ENCODE measurements at regions not wholly inside any gene's neighbourhood (a gene's known extent, or its start where the extent isn't known, plus 50 kb on each side); places are given as distances from the start of the nearest gene placed in this dataset.

DNA sequence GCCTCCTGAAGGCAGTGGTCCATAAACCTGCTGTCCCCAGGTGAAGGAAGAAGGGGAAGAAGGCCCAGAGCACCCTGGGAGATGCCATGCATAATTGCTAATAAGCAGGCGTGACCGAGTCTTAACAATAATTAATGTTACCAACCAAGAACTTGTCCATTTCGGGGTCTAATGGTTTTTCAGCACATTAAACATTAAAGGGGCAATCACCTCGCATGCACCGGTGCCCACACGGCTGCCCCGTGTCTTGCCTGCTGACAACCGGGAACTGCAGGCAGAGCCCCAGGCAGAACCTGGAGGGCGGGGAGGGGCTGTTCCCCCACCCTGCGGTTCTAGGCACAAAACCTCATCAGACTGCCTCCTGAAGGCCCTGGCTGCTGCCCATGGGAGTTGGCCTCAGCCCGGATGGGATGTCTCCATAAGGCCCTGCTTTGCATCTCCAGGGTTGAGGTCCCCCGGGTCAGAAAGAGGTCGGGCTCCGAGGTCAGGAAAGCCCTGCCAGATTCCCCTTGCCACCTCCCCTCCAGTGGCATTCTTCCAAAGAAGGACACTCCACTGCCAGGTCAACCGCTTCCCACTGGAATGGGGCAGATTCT lies 169.0 kb downstream of the BUD13 start:
- no peak overlapping the region for H3K4me3 ChIP-seq (ENCODE audit: low read depth, low read length)
- TF ChIP-seq, protein P1, sequence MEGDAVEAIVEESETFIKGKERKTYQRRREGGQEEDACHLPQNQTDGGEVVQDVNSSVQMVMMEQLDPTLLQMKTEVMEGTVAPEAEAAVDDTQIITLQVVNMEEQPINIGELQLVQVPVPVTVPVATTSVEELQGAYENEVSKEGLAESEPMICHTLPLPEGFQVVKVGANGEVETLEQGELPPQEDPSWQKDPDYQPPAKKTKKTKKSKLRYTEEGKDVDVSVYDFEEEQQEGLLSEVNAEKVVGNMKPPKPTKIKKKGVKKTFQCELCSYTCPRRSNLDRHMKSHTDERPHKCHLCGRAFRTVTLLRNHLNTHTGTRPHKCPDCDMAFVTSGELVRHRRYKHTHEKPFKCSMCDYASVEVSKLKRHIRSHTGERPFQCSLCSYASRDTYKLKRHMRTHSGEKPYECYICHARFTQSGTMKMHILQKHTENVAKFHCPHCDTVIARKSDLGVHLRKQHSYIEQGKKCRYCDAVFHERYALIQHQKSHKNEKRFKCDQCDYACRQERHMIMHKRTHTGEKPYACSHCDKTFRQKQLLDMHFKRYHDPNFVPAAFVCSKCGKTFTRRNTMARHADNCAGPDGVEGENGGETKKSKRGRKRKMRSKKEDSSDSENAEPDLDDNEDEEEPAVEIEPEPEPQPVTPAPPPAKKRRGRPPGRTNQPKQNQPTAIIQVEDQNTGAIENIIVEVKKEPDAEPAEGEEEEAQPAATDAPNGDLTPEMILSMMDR (IDR thresholded peaks at IDR 0.05; ENCODE audit: low read depth, low read length, missing control alignments), result no peak
- DNase-seq (ENCODE audit: low read depth), result no peak
- in situ Hi-C loops (cut with HindIII; ENCODE audit: low sequenced_read_pairs), result no loop called here

DNA sequence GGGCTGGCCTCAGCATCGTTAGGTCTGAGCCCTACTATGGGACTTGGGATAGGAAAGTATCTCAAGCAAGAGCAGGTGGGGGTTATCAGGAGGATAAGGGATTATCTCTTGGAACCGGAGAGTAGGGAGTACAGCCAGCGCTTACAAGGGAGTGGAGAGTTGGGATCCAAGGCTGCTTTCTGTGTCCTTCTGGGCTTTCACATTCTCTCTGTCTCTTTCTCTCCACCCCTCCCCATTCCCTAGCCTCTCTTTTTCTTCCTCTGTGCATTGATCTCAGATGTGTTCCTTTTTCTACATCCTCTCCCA lies 170.2 kb downstream of the BUD13 start:
- H3K4me3 ChIP-seq (ENCODE audit: low read depth, low read length), result no peak overlapping the region
- in situ Hi-C loops (cut with HindIII; ENCODE audit: low sequenced_read_pairs), result no loop called here
- no peak for DNase-seq (ENCODE audit: low read depth)
- TF ChIP-seq, protein P1 (IDR thresholded peaks at IDR 0.05; ENCODE audit: low read depth, low read length, missing control alignments), result no peak

DNA sequence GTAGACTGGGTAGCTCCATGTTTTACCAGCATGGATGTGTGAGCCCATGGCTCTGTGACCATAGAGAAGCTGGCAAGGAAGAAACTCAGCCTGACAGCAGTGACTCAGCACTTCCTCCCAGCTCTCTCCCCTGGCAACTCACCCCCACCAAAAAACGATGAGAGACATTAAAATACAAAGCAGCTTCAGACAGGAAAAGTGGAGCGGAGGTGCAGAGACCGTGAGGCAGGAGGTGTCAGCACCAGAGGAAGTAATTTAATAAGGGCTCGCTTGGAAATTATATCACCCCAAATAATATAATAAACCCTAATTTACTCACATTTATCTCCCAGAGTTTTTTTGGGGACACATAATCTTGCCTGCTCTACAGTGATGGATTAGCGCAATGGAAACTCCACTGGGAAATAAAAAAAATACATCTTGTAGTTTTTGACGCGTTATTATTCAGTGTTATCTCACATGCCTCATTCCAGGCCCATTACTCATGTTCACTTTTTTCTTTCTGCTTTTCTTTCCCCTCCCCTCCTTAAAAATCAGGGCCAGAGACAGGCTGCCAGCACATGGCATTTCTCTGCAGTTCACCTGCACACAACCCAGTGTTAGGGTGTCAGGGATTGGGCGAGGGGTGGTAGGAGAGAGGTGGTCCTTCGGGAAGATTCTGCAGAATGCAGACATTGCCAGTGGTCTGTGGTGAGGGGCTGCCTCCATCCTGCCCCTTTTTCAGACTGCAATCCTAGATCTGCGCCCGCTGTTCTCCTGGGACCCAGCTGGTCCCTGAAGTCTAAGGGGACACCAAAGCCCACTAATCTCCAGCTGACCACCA lies 170.8 kb downstream of the BUD13 start:
- no peak overlapping the region for H3K4me3 ChIP-seq (ENCODE audit: low read depth, low read length)
- in situ Hi-C loops (cut with HindIII; ENCODE audit: low sequenced_read_pairs), result no loop called here
- TF ChIP-seq, protein P1 (IDR thresholded peaks at IDR 0.05; ENCODE audit: low read depth, low read length, missing control alignments), result no peak
- no peak for DNase-seq (ENCODE audit: low read depth)

DNA sequence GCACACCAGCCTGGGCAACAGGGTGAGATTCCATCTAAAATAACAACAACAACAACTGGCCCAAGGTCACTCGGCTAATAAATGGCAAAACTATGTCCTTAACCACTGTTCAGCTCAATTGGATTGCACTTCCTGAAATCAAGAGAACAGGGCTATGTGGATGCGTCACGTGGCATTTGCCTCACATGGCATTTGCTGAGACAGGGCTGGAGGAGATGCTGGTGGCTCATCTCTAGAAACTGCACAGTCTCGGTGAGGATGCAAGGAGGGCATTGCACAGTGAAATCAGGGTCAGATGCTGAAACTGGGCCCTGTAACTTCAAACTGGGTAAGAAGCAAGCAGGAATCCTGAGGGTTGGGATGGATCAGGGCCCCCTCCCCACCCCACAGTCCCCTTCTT lies 171.9 kb downstream of the BUD13 start:
- TF ChIP-seq, protein P1 (IDR thresholded peaks at IDR 0.05; ENCODE audit: low read depth, low read length, missing control alignments), result no peak
- in situ Hi-C loops (cut with HindIII; ENCODE audit: low sequenced_read_pairs), result no loop called here
- DNase-seq (ENCODE audit: low read depth), result no peak
- H3K4me3 ChIP-seq (ENCODE audit: low read depth, low read length), result no peak overlapping the region

DNA sequence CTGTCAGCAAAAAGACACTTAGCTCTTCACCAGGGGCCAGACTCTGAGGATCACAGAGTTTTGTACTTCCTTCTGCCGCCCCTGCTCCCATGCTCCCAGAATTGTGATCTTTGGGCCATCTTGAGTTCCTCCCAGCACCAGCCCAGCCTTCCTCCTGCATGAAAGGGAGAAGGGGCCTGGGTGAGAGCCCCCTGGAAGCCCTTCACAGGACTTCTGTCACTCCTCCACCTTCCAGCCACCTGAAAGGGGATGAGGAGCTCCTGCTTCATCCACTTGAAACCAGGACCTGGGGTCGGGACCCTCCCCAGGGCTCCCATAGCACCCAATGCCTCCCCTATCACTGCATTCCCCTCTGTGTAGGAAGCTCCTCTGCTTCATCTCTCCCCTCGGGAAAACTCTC lies 174.2 kb downstream of the BUD13 start:
- no peak for DNase-seq (ENCODE audit: low read depth)
- TF ChIP-seq, protein P1 (IDR thresholded peaks at IDR 0.05; ENCODE audit: low read depth, low read length, missing control alignments), result no peak
- H3K4me3 ChIP-seq (ENCODE audit: low read depth, low read length), result no peak overlapping the region
- in situ Hi-C loops (cut with HindIII; ENCODE audit: low sequenced_read_pairs), result no loop called here

DNA sequence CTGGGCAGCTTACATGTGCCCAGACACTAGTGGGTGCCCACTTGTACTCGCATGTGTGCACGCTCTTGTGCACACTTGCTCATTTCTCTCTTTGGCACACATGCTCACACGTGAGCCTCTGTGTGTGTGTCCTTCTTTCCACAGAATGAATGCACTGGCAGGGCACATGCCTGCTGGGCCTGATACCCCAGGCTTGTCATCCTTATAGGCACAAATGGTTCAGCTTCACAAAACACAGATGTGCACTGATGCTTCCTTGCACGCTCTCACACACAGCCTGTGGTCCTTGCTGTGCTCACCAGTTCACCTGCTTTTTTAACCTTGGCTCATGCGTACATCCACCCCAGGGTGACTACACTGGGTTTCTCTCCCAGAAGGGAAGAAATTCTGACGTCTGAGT lies 174.8 kb downstream of the BUD13 start:
- TF ChIP-seq, protein P1 (IDR thresholded peaks at IDR 0.05; ENCODE audit: low read depth, low read length, missing control alignments), result no peak
- in situ Hi-C loops (cut with HindIII; ENCODE audit: low sequenced_read_pairs), result no loop called here
- no peak overlapping the region for H3K4me3 ChIP-seq (ENCODE audit: low read depth, low read length)
- DNase-seq (ENCODE audit: low read depth), result no peak
